PC-9 (cell line): ENCODE measurements at regions not wholly inside any gene's neighbourhood (a gene's known extent, or its start where the extent isn't known, plus 50 kb on each side); places are given as distances from the start of the nearest gene placed in this dataset.

Experiments
- BruUV-seq: library from RNA; stranded (reverse); fragments of 400-500 nt; replicated peaks from 2 replicates; lab custom pipeline; 2021; lab: Mats Ljungman, UMichigan
- CTCF ChIA-PET: fragments of 300-600 bp; sonication (Branson Sonifier 250); formaldehyde crosslinking; loops from one replicate; lab custom pipeline; 2022; ENCODE audit warnings: antibody characterized with exemption; lab: Charles Lee
- POLR2A ChIA-PET: fragments of 300-600 bp; sonication (Branson Sonifier 250); formaldehyde crosslinking; loops from one replicate; lab custom pipeline; 2022; ENCODE audit warnings: antibody characterized with exemption; ENCODE audit not compliant: unreplicated experiment; lab: Charles Lee
- DNase-seq, 2 experiments: peaks; one replicate each; pipeline versions ENCODE4 v3.0.0 to v3.0.0-alpha.2; 2015 to 2022; ENCODE audit warnings: mixed read lengths in 1 of 2
- H2AFZ ChIP-seq: fragments of 200-600 bp; sonication (generic); 2 replicates; pipeline ENCODE4 v1.8.1; 2017; ENCODE audit warnings: antibody characterized with exemption
- H3F3A ChIP-seq: fragments of 200-600 bp; sonication (generic); 2 replicates; pipeline ENCODE4 v1.8.1; 2017; ENCODE audit warnings: antibody characterized with exemption, mild to moderate bottlenecking, low read depth; ENCODE audit not compliant: insufficient read depth
- H3K27ac ChIP-seq: fragments of 200-600 bp; sonication (generic); 2 replicates; pipeline ENCODE4 v1.6.1; 2016; ENCODE audit warnings: mixed run types
- H3K27me3 ChIP-seq: fragments of 200-600 bp; sonication (generic); 2 replicates; pipeline ENCODE4 v1.6.1; 2016; ENCODE audit warnings: low read depth, mixed run types; ENCODE audit not compliant: insufficient read depth
- H3K36me3 ChIP-seq: fragments of 200-600 bp; sonication (generic); 2 replicates; pipeline ENCODE4 v1.6.1; 2016; ENCODE audit warnings: low read depth, mixed run types
- H3K4me1 ChIP-seq: fragments of 200-600 bp; sonication (generic); replicated peaks from 2 replicates; pipeline ENCODE4 v1.6.1; 2016; ENCODE audit warnings: mixed run types; ENCODE audit not compliant: insufficient read depth
- H3K4me2 ChIP-seq: fragments of 200-600 bp; sonication (generic); 2 replicates; pipeline ENCODE4 v1.6.1; 2017; ENCODE audit warnings: mixed run types
- H3K4me3 ChIP-seq: fragments of 200-600 bp; sonication (generic); 2 replicates; pipeline ENCODE4 v1.6.1; 2016; ENCODE audit warnings: mixed run types
- H3K79me2 ChIP-seq: fragments of 200-600 bp; sonication (generic); 2 replicates; pipeline ENCODE4 v1.6.1; 2017; ENCODE audit warnings: low read depth, mixed run types
- H3K9me2 ChIP-seq: fragments of 200-600 bp; sonication (generic); 2 replicates; pipeline ENCODE4 v1.8.1; 2017; ENCODE audit warnings: mild to moderate bottlenecking; ENCODE audit not compliant: insufficient read depth
- H3K9me3 ChIP-seq: fragments of 200-600 bp; sonication (generic); 2 replicates; pipeline ENCODE4 v1.8.1; 2016; ENCODE audit warnings: low read depth; ENCODE audit not compliant: insufficient read depth
- H4K20me1 ChIP-seq: fragments of 200-600 bp; sonication (generic); 2 replicates; pipeline ENCODE4 v1.8.1; 2017; ENCODE audit not compliant: insufficient read depth
- EZH2 ChIP-seq: fragments of 200-600 bp; sonication (generic); IDR thresholded peaks from 2 replicates; pipeline ENCODE4 v1.8.0; 2017; ENCODE audit warnings: antibody characterized with exemption, low read depth
- intact Hi-C: fragments of 100-400 bp; cut with micrococcal nuclease; formaldehyde crosslinking; loops from one replicate; pipeline ENCODE4 v1.10.0; 2022; ENCODE audit not compliant: unreplicated experiment
- TF ChIP-seq, protein P1 (sequence below): fragments of 200-600 bp; sonication (generic); conservative IDR thresholded peaks from 2 replicates; pipeline ENCODE4 v1.6.1; 2017; ENCODE audit warnings: mixed run types, antibody characterized with exemption, mild to moderate bottlenecking, moderate library complexity

DNA sequence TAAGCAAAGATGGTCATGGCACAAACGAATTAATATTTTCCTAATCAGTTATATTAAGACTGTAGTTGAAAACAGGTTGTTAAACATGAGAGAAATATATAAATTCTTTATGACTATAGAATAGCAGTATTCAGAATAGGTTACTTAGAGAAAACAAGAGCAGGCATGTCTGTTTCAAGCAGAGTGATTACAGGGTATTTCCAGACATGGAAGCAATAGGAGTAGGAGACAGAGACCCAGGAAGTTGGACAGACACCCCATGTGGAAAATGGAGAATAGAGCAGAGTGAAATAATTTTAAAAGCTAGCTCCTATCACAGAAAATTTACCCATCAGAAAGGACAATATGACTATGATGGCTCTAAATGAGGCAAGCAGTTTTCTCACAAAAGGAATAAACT lies 111.5 kb downstream of the IZUMO3 start:
- no peak overlapping the region for H3K4me3 ChIP-seq
- no peak for DNase-seq
- no peaks in the 10 kb centered on the region for H3K27me3 ChIP-seq
- ChIA-PET CTCF (no interaction called here), POLR2A (no interaction called here)
- BruUV-seq, result no TSS peak
- H3K4me2 ChIP-seq, result no peak overlapping the region
- intact Hi-C loops, result no loop called here
- H3F3A ChIP-seq, result no peaks in the 10 kb centered on the region
- H4K20me1 ChIP-seq, result no peaks in the 10 kb centered on the region
- no peaks in the 10 kb centered on the region for H3K9me3 ChIP-seq
- no peak overlapping the region for H2AFZ ChIP-seq
- no peak overlapping the region for H3K27ac ChIP-seq
- no peaks in the 10 kb centered on the region for H3K79me2 ChIP-seq
- no peaks in the 10 kb centered on the region for H3K4me1 ChIP-seq
- H3K36me3 ChIP-seq, result no peaks in the 10 kb centered on the region
- no peaks in the 10 kb centered on the region for H3K9me2 ChIP-seq
- TF ChIP-seq, protein P1, sequence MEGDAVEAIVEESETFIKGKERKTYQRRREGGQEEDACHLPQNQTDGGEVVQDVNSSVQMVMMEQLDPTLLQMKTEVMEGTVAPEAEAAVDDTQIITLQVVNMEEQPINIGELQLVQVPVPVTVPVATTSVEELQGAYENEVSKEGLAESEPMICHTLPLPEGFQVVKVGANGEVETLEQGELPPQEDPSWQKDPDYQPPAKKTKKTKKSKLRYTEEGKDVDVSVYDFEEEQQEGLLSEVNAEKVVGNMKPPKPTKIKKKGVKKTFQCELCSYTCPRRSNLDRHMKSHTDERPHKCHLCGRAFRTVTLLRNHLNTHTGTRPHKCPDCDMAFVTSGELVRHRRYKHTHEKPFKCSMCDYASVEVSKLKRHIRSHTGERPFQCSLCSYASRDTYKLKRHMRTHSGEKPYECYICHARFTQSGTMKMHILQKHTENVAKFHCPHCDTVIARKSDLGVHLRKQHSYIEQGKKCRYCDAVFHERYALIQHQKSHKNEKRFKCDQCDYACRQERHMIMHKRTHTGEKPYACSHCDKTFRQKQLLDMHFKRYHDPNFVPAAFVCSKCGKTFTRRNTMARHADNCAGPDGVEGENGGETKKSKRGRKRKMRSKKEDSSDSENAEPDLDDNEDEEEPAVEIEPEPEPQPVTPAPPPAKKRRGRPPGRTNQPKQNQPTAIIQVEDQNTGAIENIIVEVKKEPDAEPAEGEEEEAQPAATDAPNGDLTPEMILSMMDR, result no peak
- no peak for TF ChIP-seq EZH2

DNA sequence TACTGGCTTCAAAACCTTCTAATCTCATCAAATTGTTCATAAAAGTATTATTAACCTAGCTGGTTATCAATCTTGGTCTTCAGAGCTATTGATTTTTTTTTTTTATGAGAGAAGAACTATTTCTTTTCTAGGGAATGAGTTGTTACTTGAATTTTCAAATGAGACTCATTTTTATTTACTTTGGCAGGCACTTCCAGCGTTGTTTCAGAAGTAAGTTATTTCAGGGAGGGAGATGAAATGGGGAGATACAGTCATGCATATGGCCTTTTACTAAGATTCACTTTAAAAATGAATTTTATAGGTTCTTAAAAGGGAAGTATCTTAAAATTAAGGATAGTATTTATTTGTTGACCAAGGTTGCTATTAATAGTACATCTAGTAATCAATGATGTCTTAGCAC lies 129.6 kb downstream of the IZUMO3 start:
- Histone ChIP-seq H3K9me2 (no peaks in the 10 kb centered on the region), H3K36me3 (no peaks in the 10 kb centered on the region), H3K27me3 (no peaks in the 10 kb centered on the region), H3F3A (no peaks in the 10 kb centered on the region), H3K27ac (no peak overlapping the region), H3K9me3 (no peaks in the 10 kb centered on the region), H3K4me1 (no peaks in the 10 kb centered on the region), H3K4me2 (no peak overlapping the region), H3K4me3 (no peak overlapping the region), H2AFZ (no peak overlapping the region), H3K79me2 (no peaks in the 10 kb centered on the region), H4K20me1 (no peaks in the 10 kb centered on the region)
- CTCF ChIA-PET, result no interaction called here
- BruUV-seq, result no TSS peak
- POLR2A ChIA-PET, result no interaction called here
- no peak for DNase-seq
- intact Hi-C loops, result no loop called here
- TF ChIP-seq, protein P1, result no peak
- TF ChIP-seq EZH2, result no peak

GRCh38 chr9:24413651-24414050 lies 132.0 kb downstream of the IZUMO3 start:
- intact Hi-C loops, result no loop called here
- DNase-seq, result no peak
- Histone ChIP-seq H3K9me2 (no peaks in the 10 kb centered on the region), H3K79me2 (no peaks in the 10 kb centered on the region), H4K20me1 (no peaks in the 10 kb centered on the region), H3K4me3 (no peak overlapping the region), H3K27ac (no peak overlapping the region), H2AFZ (no peak overlapping the region), H3K9me3 (no peaks in the 10 kb centered on the region), H3F3A (no peaks in the 10 kb centered on the region), H3K4me1 (no peaks in the 10 kb centered on the region), H3K27me3 (no peaks in the 10 kb centered on the region), H3K36me3 (no peaks in the 10 kb centered on the region), H3K4me2 (no peak overlapping the region)
- BruUV-seq, result no TSS peak
- POLR2A ChIA-PET, result no interaction called here
- TF ChIP-seq, protein P1, result no peak
- no peak for TF ChIP-seq EZH2
- CTCF ChIA-PET, result no interaction called here
